Mesendoderm (in vitro differentiated cells): ENCODE measurements at regions not wholly inside any gene's neighbourhood (a gene's known extent, or its start where the extent isn't known, plus 50 kb on each side); places are given as distances from the start of the nearest gene placed in this dataset.

ENCODE experiments used
- DNase-seq: peaks from one replicate; pipeline ENCODE4 v3.0.0; 2013
- H2AK5ac ChIP-seq: 2 replicates; pipeline ENCODE4 v1.6.1; 2013; ENCODE audit warnings: low read length, inconsistent platforms
- H2BK120ac ChIP-seq: 2 replicates; pipeline ENCODE4 v1.6.1; 2013; ENCODE audit warnings: low read depth, mild to moderate bottlenecking, low read length, moderate library complexity, mixed read lengths
- H2BK15ac ChIP-seq: replicated peaks from 2 replicates; pipeline ENCODE4 v1.6.1; 2013; ENCODE audit warnings: low read depth, mild to moderate bottlenecking, moderate library complexity
- H2BK5ac ChIP-seq: 2 replicates; pipeline ENCODE4 v1.6.1; 2013; ENCODE audit warnings: low read length, inconsistent platforms
- H3K18ac ChIP-seq: 2 replicates; pipeline ENCODE4 v1.6.1; 2013; ENCODE audit warnings: mild to moderate bottlenecking, low read length, mixed read lengths
- H3K23ac ChIP-seq: one replicate; pipeline ENCODE4 v1.6.1; 2013; ENCODE audit warnings: low read length
- H3K27ac ChIP-seq: 2 replicates; pipeline ENCODE4 v1.5.1; 2013; ENCODE audit warnings: low read depth, mild to moderate bottlenecking, inconsistent platforms, low read length, moderate library complexity
- H3K27me3 ChIP-seq: 2 replicates; pipeline ENCODE4 v1.6.1; 2013; ENCODE audit warnings: low read length, control low read depth, mild to moderate bottlenecking, inconsistent platforms; ENCODE audit not compliant: insufficient read depth, poor library complexity
- H3K36me3 ChIP-seq: 2 replicates; pipeline ENCODE4 v1.6.1; 2013; ENCODE audit warnings: low read length, inconsistent platforms; ENCODE audit not compliant: control insufficient read depth, insufficient read depth
- H3K4ac ChIP-seq: one replicate; pipeline ENCODE4 v1.6.1; 2013; ENCODE audit warnings: low read depth, mild to moderate bottlenecking, low read length, moderate library complexity
- H3K4me1 ChIP-seq: 2 replicates; pipeline ENCODE4 v1.6.1; 2013; ENCODE audit warnings: low read depth, low read length, inconsistent platforms; ENCODE audit not compliant: control insufficient read depth
- H3K4me2 ChIP-seq: 2 replicates; pipeline ENCODE4 v1.6.1; 2013; ENCODE audit warnings: low read length
- H3K4me3 ChIP-seq: 2 replicates; pipeline ENCODE4 v1.5.1; 2013; ENCODE audit warnings: mild to moderate bottlenecking, low read length
- H3K56ac ChIP-seq: one replicate; pipeline ENCODE4 v1.6.1; 2013; ENCODE audit warnings: low read length
- H3K79me1 ChIP-seq: 2 replicates; pipeline ENCODE4 v1.6.1; 2013; ENCODE audit warnings: low read length, inconsistent platforms
- H3K79me2 ChIP-seq: 2 replicates; pipeline ENCODE4 v1.6.1; 2013; ENCODE audit warnings: mild to moderate bottlenecking, low read length; ENCODE audit not compliant: control insufficient read depth, insufficient read depth
- H3K9ac ChIP-seq: 2 replicates; pipeline ENCODE4 v1.6.1; 2013; ENCODE audit warnings: low read length, inconsistent platforms
- H4K5ac ChIP-seq: one replicate; pipeline ENCODE4 v1.6.1; 2013; ENCODE audit warnings: low read length
- H4K8ac ChIP-seq: one replicate; pipeline ENCODE4 v1.6.1; 2013; ENCODE audit warnings: low read depth, mild to moderate bottlenecking, control low read depth, low read length, moderate library complexity
- WGBS: extraction: QIAGEN DNeasy Blood & Tissue Kit; methylation state at CpG from one replicate; pipeline ENCODE4 v1.1.7; 2013; ENCODE audit warnings: low lambda C conversion rate, missing lambda C conversion rate; ENCODE audit not compliant: insufficient coverage; ENCODE audit errors: extremely low coverage; 5-methylcytosine and 5-hydroxymethylcytosine counted together

DNA sequence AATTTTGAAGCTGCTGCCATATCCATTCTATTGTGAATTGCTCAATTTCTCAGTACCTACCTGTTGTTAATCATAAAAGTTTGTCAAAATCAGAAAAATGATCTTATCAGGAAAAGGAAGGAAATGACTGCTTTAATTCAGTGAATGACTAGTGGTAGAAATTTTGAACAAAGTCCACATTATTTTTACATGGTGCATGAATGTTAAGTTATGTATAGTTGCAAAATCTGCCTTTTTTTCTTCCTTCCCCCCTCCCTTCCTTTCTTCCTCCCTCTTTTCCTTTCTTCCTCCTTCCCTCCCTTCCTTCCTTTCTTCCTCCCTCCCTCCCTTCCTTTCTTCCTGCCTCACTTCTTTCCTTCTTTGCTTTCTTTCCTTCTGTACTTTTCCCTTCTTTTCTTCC, 127.1 kb upstream of the TSHZ2 start:
- no peak overlapping the region for H4K5ac ChIP-seq
- H2BK5ac ChIP-seq = no peak overlapping the region
- H3K79me2 ChIP-seq = no peaks in the 10 kb centered on the region
- H2AK5ac ChIP-seq = no peak overlapping the region
- H4K8ac ChIP-seq = no peak overlapping the region
- H3K9ac ChIP-seq = no peak overlapping the region
- H3K56ac ChIP-seq = no peak overlapping the region
- H3K4me3 ChIP-seq = no peak overlapping the region
- no peaks in the 10 kb centered on the region for H3K79me1 ChIP-seq
- no peak for DNase-seq
- H3K4me2 ChIP-seq = no peak overlapping the region
- H3K27me3 ChIP-seq = no peaks in the 10 kb centered on the region
- H2BK15ac ChIP-seq = no peak overlapping the region
- H3K23ac ChIP-seq = no peak overlapping the region
- no peak overlapping the region for H3K18ac ChIP-seq
- no peak overlapping the region for H2BK120ac ChIP-seq
- no peak overlapping the region for H3K27ac ChIP-seq
- no peaks in the 10 kb centered on the region for H3K36me3 ChIP-seq
- H3K4me1 ChIP-seq = peaks cover 5% of the 10 kb centered on the region
- H3K4ac ChIP-seq = no peak overlapping the region

DNA sequence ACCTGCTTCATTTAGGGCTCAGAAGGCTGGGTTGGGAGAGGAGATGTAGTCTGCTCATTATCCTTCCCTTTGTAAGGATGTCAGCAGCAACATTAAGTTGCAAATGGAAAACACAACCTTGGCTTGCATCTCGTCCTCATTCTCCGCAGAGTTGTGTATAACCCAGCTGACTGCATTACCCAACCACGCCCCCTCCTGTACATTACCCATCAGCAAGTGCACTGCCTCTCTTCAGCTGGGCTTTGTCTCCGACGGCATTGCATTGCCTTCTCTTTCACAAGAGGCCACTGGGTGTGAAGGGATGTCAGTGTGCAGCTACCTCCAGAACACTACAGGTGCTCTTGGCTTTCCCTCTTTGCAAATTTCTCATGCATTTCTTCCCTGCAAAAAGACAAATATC, 128.7 kb upstream of the TSHZ2 start:
- no peaks in the 10 kb centered on the region for H3K27me3 ChIP-seq
- no peak overlapping the region for H3K4me2 ChIP-seq
- H3K4me3 ChIP-seq = no peak overlapping the region
- no peak overlapping the region for H2BK15ac ChIP-seq
- no peak overlapping the region for H2AK5ac ChIP-seq
- no peak for DNase-seq
- H3K79me2 ChIP-seq = no peaks in the 10 kb centered on the region
- H3K9ac ChIP-seq = no peak overlapping the region
- no peak overlapping the region for H3K27ac ChIP-seq
- no peak overlapping the region for H3K56ac ChIP-seq
- no peak overlapping the region for H4K5ac ChIP-seq
- no peak overlapping the region for H3K23ac ChIP-seq
- no peak overlapping the region for H2BK120ac ChIP-seq
- no peak overlapping the region for H3K4ac ChIP-seq
- H3K79me1 ChIP-seq = no peaks in the 10 kb centered on the region
- H3K18ac ChIP-seq = no peak overlapping the region
- H4K8ac ChIP-seq = no peak overlapping the region
- no peaks in the 10 kb centered on the region for H3K36me3 ChIP-seq
- no peak overlapping the region for H2BK5ac ChIP-seq
- WGBS = no CpG with 5 or more reads among the region's 5 CpGs
- peaks cover 7% of the 10 kb centered on the region for H3K4me1 ChIP-seq

DNA sequence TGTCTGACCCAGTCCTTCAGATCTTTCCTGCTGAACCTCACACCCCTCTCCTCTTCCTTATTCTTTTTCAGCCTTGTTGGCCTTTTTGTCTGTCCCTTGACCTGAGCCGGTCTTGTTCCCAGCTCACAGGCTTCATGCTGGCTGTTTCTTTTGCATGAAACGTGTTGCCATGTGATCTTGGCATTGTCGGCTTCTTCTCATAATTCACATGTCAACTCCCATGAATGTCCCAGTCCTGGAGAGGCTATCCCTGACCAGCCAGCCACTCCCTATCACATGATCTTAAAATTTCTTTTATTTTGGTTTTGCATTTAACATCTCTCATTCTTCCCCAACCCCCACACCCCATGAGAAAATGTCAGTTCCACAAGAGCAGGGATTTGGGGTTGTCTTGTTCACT, 131.2 kb upstream of the TSHZ2 start:
- no peak overlapping the region for H3K18ac ChIP-seq
- no peak overlapping the region for H3K4ac ChIP-seq
- H3K4me3 ChIP-seq = no peak overlapping the region
- no peak overlapping the region for H4K5ac ChIP-seq
- H3K4me1 ChIP-seq = peaks cover 7% of the 10 kb centered on the region
- H3K79me1 ChIP-seq = no peaks in the 10 kb centered on the region
- no peaks in the 10 kb centered on the region for H3K27me3 ChIP-seq
- no peak overlapping the region for H3K9ac ChIP-seq
- H2BK120ac ChIP-seq = no peak overlapping the region
- H3K79me2 ChIP-seq = no peaks in the 10 kb centered on the region
- no peak overlapping the region for H3K27ac ChIP-seq
- no peak overlapping the region for H2BK15ac ChIP-seq
- H2BK5ac ChIP-seq = no peak overlapping the region
- no peaks in the 10 kb centered on the region for H3K36me3 ChIP-seq
- H3K23ac ChIP-seq = no peak overlapping the region
- no peak overlapping the region for H2AK5ac ChIP-seq
- no CpG with 5 or more reads among the region's 3 CpGs for WGBS
- no peak for DNase-seq
- no peak overlapping the region for H3K4me2 ChIP-seq
- no peak overlapping the region for H4K8ac ChIP-seq
- H3K56ac ChIP-seq = no peak overlapping the region

DNA sequence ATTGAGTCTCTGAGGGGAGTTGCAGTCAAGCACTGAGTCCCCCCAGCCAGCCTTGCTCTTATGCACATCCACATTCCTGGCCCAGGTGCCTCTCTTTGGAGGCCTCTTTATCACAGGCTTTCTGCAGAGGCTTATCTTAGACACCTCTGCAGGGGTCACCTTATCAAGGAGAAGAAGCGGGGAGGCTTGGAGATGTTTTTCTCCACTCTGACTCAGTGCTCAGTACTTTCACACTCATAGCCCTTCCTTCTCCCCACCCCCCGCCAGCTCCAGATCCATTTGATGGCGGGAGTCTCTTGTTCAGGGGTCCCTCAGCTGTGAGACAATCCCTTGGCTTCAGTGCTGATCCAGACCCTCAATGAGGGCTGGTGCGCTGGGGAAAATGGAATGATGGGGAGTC, 132.1 kb upstream of the TSHZ2 start:
- Histone ChIP-seq H3K4me2 (no peak overlapping the region), H3K4me1 (peaks cover 7% of the 10 kb centered on the region)
- no CpG with 5 or more reads among the region's 4 CpGs for WGBS

DNA sequence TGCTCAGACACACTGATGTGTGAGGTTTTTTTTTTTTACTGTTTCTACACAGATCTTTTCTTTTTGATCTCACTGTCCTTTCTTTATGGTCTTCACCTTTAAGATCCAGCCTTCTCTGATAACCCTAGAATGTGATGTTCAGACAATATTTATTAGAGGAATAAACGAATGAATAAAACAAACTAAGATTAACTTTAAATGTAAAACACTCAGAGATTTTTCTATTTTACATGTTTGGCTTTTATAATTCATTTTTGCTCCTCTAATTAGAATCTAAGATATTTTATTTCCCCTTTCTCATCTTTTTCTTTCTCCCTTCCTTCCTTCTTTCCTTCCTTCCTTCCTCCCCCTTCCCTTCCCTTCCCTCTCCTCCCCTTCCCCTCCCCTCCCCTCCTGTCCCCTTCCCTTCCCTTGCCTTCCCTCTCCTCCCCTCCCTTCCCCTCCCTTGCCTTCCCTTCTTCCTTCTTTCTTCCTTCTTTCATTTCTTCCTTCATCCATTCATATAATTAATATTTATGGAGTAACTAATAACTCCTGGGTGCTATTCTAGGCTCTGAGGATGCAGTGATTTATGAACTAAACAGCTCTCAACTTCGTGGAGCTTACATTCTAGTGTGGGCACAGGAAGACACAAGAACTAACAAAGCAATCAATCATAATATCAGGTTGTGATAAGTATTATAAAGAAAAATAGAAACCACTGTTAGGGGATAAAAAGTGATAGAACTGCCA, 133.5 kb upstream of the TSHZ2 start:
- H3K4ac ChIP-seq = no peak overlapping the region
- H3K4me3 ChIP-seq = no peak overlapping the region
- no peak overlapping the region for H3K9ac ChIP-seq
- H2AK5ac ChIP-seq = no peak overlapping the region
- H3K79me2 ChIP-seq = no peaks in the 10 kb centered on the region
- H3K4me2 ChIP-seq = no peak overlapping the region
- no peak overlapping the region for H2BK15ac ChIP-seq
- H3K27me3 ChIP-seq = no peaks in the 10 kb centered on the region
- no peak overlapping the region for H3K23ac ChIP-seq
- no peak overlapping the region for H4K8ac ChIP-seq
- no peaks in the 10 kb centered on the region for H3K79me1 ChIP-seq
- peaks cover 7% of the 10 kb centered on the region for H3K4me1 ChIP-seq
- H3K56ac ChIP-seq = no peak overlapping the region
- WGBS = no CpG with 5 or more reads among the region's 2 CpGs
- no peak overlapping the region for H3K18ac ChIP-seq
- H3K36me3 ChIP-seq = no peaks in the 10 kb centered on the region
- DNase-seq = no peak
- H2BK5ac ChIP-seq = no peak overlapping the region
- no peak overlapping the region for H2BK120ac ChIP-seq
- no peak overlapping the region for H4K5ac ChIP-seq
- H3K27ac ChIP-seq = no peak overlapping the region

More for the DNA sequence above, 132.1 kb upstream of the TSHZ2 start:
- H3K27me3 ChIP-seq = no peaks in the 10 kb centered on the region
- H2BK5ac ChIP-seq = no peak overlapping the region
- H3K79me2 ChIP-seq = no peaks in the 10 kb centered on the region
- no peak overlapping the region for H3K18ac ChIP-seq
- H3K36me3 ChIP-seq = no peaks in the 10 kb centered on the region
- no peak overlapping the region for H3K4ac ChIP-seq
- H3K9ac ChIP-seq = no peak overlapping the region
- H3K27ac ChIP-seq = no peak overlapping the region
- no peak overlapping the region for H2BK120ac ChIP-seq
- H3K23ac ChIP-seq = no peak overlapping the region
- H3K4me3 ChIP-seq = no peak overlapping the region
- DNase-seq = peak; percentile 93
- H3K79me1 ChIP-seq = no peaks in the 10 kb centered on the region
- no peak overlapping the region for H3K56ac ChIP-seq
- H2AK5ac ChIP-seq = no peak overlapping the region
- no peak overlapping the region for H2BK15ac ChIP-seq
- H4K8ac ChIP-seq = no peak overlapping the region
- H4K5ac ChIP-seq = no peak overlapping the region

DNA sequence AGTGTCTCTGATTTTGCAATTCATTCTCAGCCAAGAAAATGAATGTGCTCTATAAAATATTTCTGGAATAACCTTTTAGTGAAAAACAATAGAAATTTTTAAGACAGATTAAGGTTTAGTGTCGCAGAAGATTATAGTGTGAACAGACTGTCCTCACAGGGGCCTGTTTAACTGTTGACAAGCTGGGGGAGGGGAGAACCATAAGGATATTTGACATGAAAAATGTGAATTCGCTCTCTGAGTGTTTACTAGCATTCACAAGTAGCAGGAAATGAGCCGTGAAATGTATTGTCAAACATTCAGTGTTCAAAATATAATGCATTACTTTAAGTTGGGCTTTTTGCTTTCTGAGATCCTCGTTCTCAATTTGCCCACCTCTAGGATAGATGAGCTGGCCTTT, 134.8 kb upstream of the TSHZ2 start:
- Histone ChIP-seq H3K27ac (no peak overlapping the region), H4K8ac (no peak overlapping the region), H2AK5ac (no peak overlapping the region), H3K4ac (no peak overlapping the region), H3K56ac (no peak overlapping the region), H4K5ac (no peak overlapping the region), H2BK5ac (no peak overlapping the region), H3K4me3 (no peak overlapping the region), H3K9ac (no peak overlapping the region), H3K23ac (no peak overlapping the region), H3K27me3 (no peaks in the 10 kb centered on the region), H3K4me1 (peaks cover 7% of the 10 kb centered on the region), H3K79me1 (no peaks in the 10 kb centered on the region), H3K4me2 (no peak overlapping the region), H3K36me3 (no peaks in the 10 kb centered on the region), H3K18ac (no peak overlapping the region), H2BK15ac (no peak overlapping the region), H3K79me2 (no peaks in the 10 kb centered on the region), H2BK120ac (no peak overlapping the region)
- WGBS = no CpG with 5 or more reads among the region's 4 CpGs
- no peak for DNase-seq
